Body of pancreas (tissue), 4 donors: ENCODE measurements at regions not wholly inside any gene's neighbourhood (a gene's known extent, or its start where the extent isn't known, plus 50 kb on each side); places are given as distances from the start of the nearest gene placed in this dataset.

ENCODE experiments used
- ATAC-seq: fragments of 150-250 bp; one replicate; pipeline ENCODE4 v1.9.1; 2016
- DNase-seq, 4 donors: peaks; one replicate each; pipeline ENCODE4 v3.0.0-alpha.2; 2019
- H3K27ac ChIP-seq, 4 donors: fragments of 200-600 bp; sonication (generic); 1 replicate in 3 of 4; 2 replicates in 1 of 4; pipeline versions ENCODE4 v1.5.1 to v1.6.1; 2016 to 2019; ENCODE audit warnings: mild to moderate bottlenecking in 1 of 4, mixed read lengths in 1 of 4, moderate library complexity in 1 of 4
- H3K27me3 ChIP-seq, 2 donors: fragments of 200-600 bp; sonication (generic); one replicate each; pipeline ENCODE4 v1.6.0; 2016; ENCODE audit warnings: mild to moderate bottlenecking in 1 of 2
- H3K36me3 ChIP-seq, 2 donors: fragments of 200-600 bp; sonication (generic); replicated peaks in 1 of 2; 2 replicates each; pipeline ENCODE4 v1.5.1; 2016; ENCODE audit warnings: low read depth in 2 of 2; ENCODE audit not compliant: insufficient read depth in 1 of 2
- H3K4me1 ChIP-seq: fragments of 200-600 bp; sonication (generic); one replicate; pipeline ENCODE4 v1.6.0; 2016
- H3K4me3 ChIP-seq, 2 donors: fragments of 200-600 bp; sonication (generic); 1 replicate in 1 of 2; 2 replicates in 1 of 2; pipeline ENCODE4 v1.5.1; 2016 to 2019
- H3K9me3 ChIP-seq, 3 donors: fragments of 200-600 bp; sonication (generic); 1 replicate in 2 of 3; 2 replicates in 1 of 3; pipeline ENCODE4 v1.5.1; 2016
- CTCF ChIP-seq, 7 experiments: fragments of 450-650 bp in 4 of 7; fragments of 200-600 bp in 3 of 7; sonication (generic) in 3 of 7; IDR thresholded peaks; one replicate each; pipeline ENCODE4 v1.5.1; 2016 to 2019; ENCODE audit warnings: antibody characterized with exemption in 7 of 7
- POLR2A ChIP-seq, 3 donors: fragments of 450-650 bp; IDR thresholded peaks; one replicate each; pipeline ENCODE4 v1.6.1; 2016; ENCODE audit warnings: antibody characterized with exemption in 3 of 3, mild to moderate bottlenecking in 2 of 3
- WGBS, 2 donors: methylation state at CpG; one replicate each; pipeline ENCODE4 v1.1.5; 2017; 5-methylcytosine and 5-hydroxymethylcytosine counted together
- intact Hi-C: fragments of 100-400 bp; cut with DNase I; formaldehyde crosslinking; loops from one replicate; pipeline ENCODE4 v1.15.1; 2023

GRCh38 chr3:169029674-169030285, 633.7 kb downstream of the MECOM start:
- TF ChIP-seq POLR2A (IDR thresholded peaks at IDR 0.05) (no peak), CTCF (IDR thresholded peaks at IDR 0.05) (no peak)
- no peaks in the 10 kb centered on the region for H3K4me1 ChIP-seq
- ATAC-seq (no peak), DNase-seq (no peak)
- H3K27ac ChIP-seq: no peak overlapping the region
- H3K9me3 ChIP-seq: no peaks in the 10 kb centered on the region
- no peaks in the 10 kb centered on the region for H3K36me3 ChIP-seq
- H3K27me3 ChIP-seq: no peaks in the 10 kb centered on the region
- 93 to 94% methylated on average over 3 of the region's 3 CpGs for WGBS, 2 donors
- H3K4me3 ChIP-seq: no peak overlapping the region
- intact Hi-C loops: no loop called here

GRCh38 chr3:169028716-169029115, 634.8 kb downstream of the MECOM start:
- intact Hi-C loops: no loop called here
- H3K4me1 ChIP-seq: no peaks in the 10 kb centered on the region
- H3K36me3 ChIP-seq: no peaks in the 10 kb centered on the region
- H3K27me3 ChIP-seq: no peaks in the 10 kb centered on the region
- no peak overlapping the region for H3K27ac ChIP-seq
- 71% methylated on average over 5 of the region's 5 CpGs for WGBS, 2 donors
- TF ChIP-seq CTCF (IDR thresholded peaks at IDR 0.05) (no peak), POLR2A (IDR thresholded peaks at IDR 0.05) (no peak)
- H3K9me3 ChIP-seq: no peaks in the 10 kb centered on the region
- no peak for ATAC-seq
- no peak overlapping the region for H3K4me3 ChIP-seq
- DNase-seq: no peak

- intact Hi-C loops: no loop called here
- no peak overlapping the region for H3K4me3 ChIP-seq
- no peaks in the 10 kb centered on the region for H3K36me3 ChIP-seq
- H3K4me1 ChIP-seq: no peaks in the 10 kb centered on the region
- WGBS, 2 donors: 57 to 64% methylated on average over 5 of the region's 5 CpGs
- no peak overlapping the region for H3K27ac ChIP-seq
- no peaks in the 10 kb centered on the region for H3K27me3 ChIP-seq
- TF ChIP-seq CTCF (IDR thresholded peaks at IDR 0.05) (no peak), POLR2A (IDR thresholded peaks at IDR 0.05) (no peak)
- no peak for ATAC-seq
- DNase-seq: no peak
- no peaks in the 10 kb centered on the region for H3K9me3 ChIP-seq
These were observed 636.8 kb downstream of the MECOM start for GRCh38 chr3:169026543-169027182.

GRCh38 chr3:169022457-169022856, 641.1 kb downstream of the MECOM start:
- Histone ChIP-seq H3K36me3 (no peaks in the 10 kb centered on the region), H3K4me3 (no peak overlapping the region), H3K27ac (no peak overlapping the region), H3K9me3 (no peaks in the 10 kb centered on the region), H3K27me3 (no peaks in the 10 kb centered on the region), H3K4me1 (no peaks in the 10 kb centered on the region)
- no peak for ATAC-seq
- intact Hi-C loops: no loop called here
- WGBS, 2 donors: 59 to 62% methylated on average over 1 of the region's 1 CpG
- no peak for TF ChIP-seq POLR2A (IDR thresholded peaks at IDR 0.05)
- no peak for TF ChIP-seq CTCF (IDR thresholded peaks at IDR 0.05)
- DNase-seq: no peak

- intact Hi-C loops: no loop called here
- 60 to 73% methylated on average over 1 of the region's 1 CpG for WGBS, 2 donors
- no peak for ATAC-seq
These were observed 643.1 kb downstream of the MECOM start for GRCh38 chr3:169020371-169020770.

More at GRCh38 chr3:169020371-169020770, 643.1 kb downstream of the MECOM start:
- Histone ChIP-seq H3K27ac (no peak overlapping the region), H3K4me1 (no peaks in the 10 kb centered on the region), H3K4me3 (no peak overlapping the region), H3K36me3 (no peaks in the 10 kb centered on the region), H3K27me3 (no peaks in the 10 kb centered on the region), H3K9me3 (no peaks in the 10 kb centered on the region)
- DNase-seq: no peak
- TF ChIP-seq POLR2A (IDR thresholded peaks at IDR 0.05) (no peak), CTCF (IDR thresholded peaks at IDR 0.05) (no peak)
